A673 (cell line): ENCODE measurements at regions not wholly inside any gene's neighbourhood (a gene's known extent, or its start where the extent isn't known, plus 50 kb on each side); places are given as distances from the start of the nearest gene placed in this dataset.

Experiments used
- BruUV-seq: library from RNA; stranded (reverse); fragments of 400-500 nt; replicated peaks from 2 replicates; lab custom pipeline; 2021; lab: Mats Ljungman, UMichigan
- CTCF ChIA-PET: fragments of 300-600 bp; sonication (Branson Sonifier 250); formaldehyde crosslinking; loops from one replicate; lab custom pipeline; 2022; ENCODE audit warnings: antibody characterized with exemption; lab: Charles Lee
- POLR2A ChIA-PET: fragments of 300-600 bp; sonication (Branson Sonifier 250); formaldehyde crosslinking; loops from one replicate; lab custom pipeline; 2022; ENCODE audit warnings: antibody characterized with exemption; ENCODE audit not compliant: low non-redundant PET; lab: Charles Lee
- DNase-seq: peaks from one replicate; pipeline ENCODE4 v3.0.0-alpha.2; 2015; ENCODE audit warnings: low spot score
- H3K27ac ChIP-seq: fragments of 200-600 bp; sonication (generic); 2 replicates; pipeline ENCODE4 v1.5.1; 2016; ENCODE audit warnings: mixed run types, low read depth, mild to moderate bottlenecking, mixed read lengths, antibody characterized with exemption, low read length; ENCODE audit not compliant: poor library complexity, severe bottlenecking
- H3K27me3 ChIP-seq: fragments of 200-600 bp; sonication (generic); replicated peaks from 2 replicates; pipeline ENCODE4 v1.6.1; 2017; ENCODE audit warnings: mixed run types, low read depth, mild to moderate bottlenecking, mixed read lengths, antibody characterized with exemption, low read length; ENCODE audit not compliant: insufficient read depth, poor library complexity
- H3K36me3 ChIP-seq: fragments of 200-600 bp; sonication (generic); 2 replicates; pipeline ENCODE4 v1.6.1; 2016; ENCODE audit warnings: mixed run types, mild to moderate bottlenecking, mixed read lengths, antibody characterized with exemption, low read length; ENCODE audit not compliant: insufficient read depth, poor library complexity, severe bottlenecking
- H3K4me1 ChIP-seq: fragments of 200-600 bp; sonication (generic); 2 replicates; pipeline ENCODE4 v1.6.1; 2017; ENCODE audit warnings: mixed run types, mild to moderate bottlenecking, mixed read lengths, antibody characterized with exemption, low read length; ENCODE audit not compliant: insufficient read depth, poor library complexity, severe bottlenecking
- H3K4me3 ChIP-seq: fragments of 200-600 bp; sonication (generic); 2 replicates; pipeline ENCODE4 v1.5.1; 2016; ENCODE audit warnings: low read depth, mixed run types, mild to moderate bottlenecking, mixed read lengths, low read length; ENCODE audit not compliant: poor library complexity, severe bottlenecking
- H3K9me3 ChIP-seq: fragments of 200-600 bp; sonication (generic); 2 replicates; pipeline ENCODE4 v1.6.1; 2016; ENCODE audit warnings: mixed run types, low read depth, mild to moderate bottlenecking, mixed read lengths, antibody characterized with exemption, low read length; ENCODE audit not compliant: poor library complexity, severe bottlenecking
- CTCF ChIP-seq: fragments of 300-800, 200-600 bp; sonication (generic); conservative IDR thresholded peaks from 2 replicates; pipeline ENCODE4 v1.5.1; 2017; ENCODE audit warnings: low read depth, mild to moderate bottlenecking, antibody characterized with exemption, low read length, moderate library complexity, mixed read lengths
- EZH2 ChIP-seq: fragments of 200-600 bp; sonication (generic); IDR thresholded peaks from 2 replicates; pipeline ENCODE4 v1.6.1; 2017; ENCODE audit warnings: borderline replicate concordance, low read depth, mild to moderate bottlenecking, mixed read lengths, antibody characterized with exemption, low read length; ENCODE audit not compliant: poor library complexity, severe bottlenecking
- intact Hi-C: fragments of 100-400 bp; cut with micrococcal nuclease; formaldehyde crosslinking; loops from one replicate; pipeline ENCODE4 v1.10.0; 2022; ENCODE audit not compliant: unreplicated experiment

GRCh38 chr2:236464140-236464539 is 105.5 kb upstream of the ACKR3 start:
- H3K27me3 ChIP-seq = no peaks in the 10 kb centered on the region
- H3K4me1 ChIP-seq = no peaks in the 10 kb centered on the region
- no TSS peak for BruUV-seq
- H3K27ac ChIP-seq = no peak overlapping the region
- H3K4me3 ChIP-seq = no peak overlapping the region
- no peaks in the 10 kb centered on the region for H3K9me3 ChIP-seq
- ChIA-PET CTCF (no interaction called here), POLR2A (no interaction called here)
- DNase-seq = no peak
- no peak for TF ChIP-seq EZH2
- TF ChIP-seq CTCF = no peak
- intact Hi-C loops = no loop called here
- H3K36me3 ChIP-seq = no peaks in the 10 kb centered on the region

GRCh38 chr2:236472720-236473495 is 96.7 kb upstream of the ACKR3 start:
- Histone ChIP-seq H3K27me3 (peaks cover 30% of the 10 kb centered on the region), H3K36me3 (no peaks in the 10 kb centered on the region), H3K4me1 (no peaks in the 10 kb centered on the region), H3K27ac (no peak overlapping the region), H3K9me3 (no peaks in the 10 kb centered on the region), H3K4me3 (no peak overlapping the region)
- intact Hi-C loops = no loop called here
- TF ChIP-seq CTCF (no peak), EZH2 (no peak)
- ChIA-PET CTCF (no interaction called here), POLR2A (no interaction called here)
- no TSS peak for BruUV-seq
- no peak for DNase-seq

- CTCF ChIA-PET = no interaction called here
- Histone ChIP-seq H3K36me3 (no peaks in the 10 kb centered on the region), H3K9me3 (no peaks in the 10 kb centered on the region), H3K4me1 (no peaks in the 10 kb centered on the region), H3K4me3 (no peak overlapping the region), H3K27ac (no peak overlapping the region), H3K27me3 (peaks cover 30% of the 10 kb centered on the region)
- intact Hi-C loops = no loop called here
- no TSS peak for BruUV-seq
- DNase-seq = no peak
- TF ChIP-seq EZH2 (no peak), CTCF (no peak)
- POLR2A ChIA-PET = no interaction called here
These were observed 95.9 kb upstream of the ACKR3 start for GRCh38 chr2:236473691-236474090.
